Right lobe of liver (tissue), 6 donors: ENCODE measurements at regions not wholly inside any gene's neighbourhood (a gene's known extent, or its start where the extent isn't known, plus 50 kb on each side); places are given as distances from the start of the nearest gene placed in this dataset.
A peak's percentile ranks its signal among the peaks of the same experiment; 100 is the strongest.

Experiments
- ATAC-seq, 4 donors: fragments of 200-7000 bp; cut with Tn5 transposase; one replicate each; pipeline ENCODE4 v1.9.1; 2020; ENCODE audit warnings: mild to moderate bottlenecking in 4 of 4, moderate library complexity in 4 of 4
- DNase-seq, 3 donors: peaks; one replicate each; pipeline ENCODE4 v3.0.0-alpha.2; 2020
- H3K27ac ChIP-seq, 3 donors: fragments of 200-600 bp; one replicate each; pipeline ENCODE4 v1.8.0; 2022
- H3K27me3 ChIP-seq, 2 donors: fragments of 200-600 bp; one replicate each; pipeline ENCODE4 v1.8.0; 2022
- H3K36me3 ChIP-seq, 4 donors: fragments of 200-600 bp; sonication (generic) in 1 of 4; one replicate each; pipeline versions ENCODE4 v1.5.1 to v1.8.0; 2017 to 2022; ENCODE audit warnings: control low read depth in 1 of 4
- H3K4me1 ChIP-seq, 4 donors: fragments of 200-600 bp; sonication (generic) in 1 of 4; one replicate each; pipeline versions ENCODE4 v1.5.1 to v1.8.0; 2017 to 2022; ENCODE audit warnings: control low read depth in 1 of 4
- H3K4me3 ChIP-seq, 3 donors: fragments of 200-600 bp; one replicate each; pipeline ENCODE4 v1.8.0; 2022
- H3K9me3 ChIP-seq, 4 donors: fragments of 200-600 bp; sonication (generic) in 1 of 4; one replicate each; pipeline versions ENCODE4 v1.5.1 to v1.8.0; 2017 to 2022; ENCODE audit warnings: control low read depth in 1 of 4
- POLR2A ChIP-seq: fragments of 450-650 bp; IDR thresholded peaks from one replicate; pipeline ENCODE4 v1.6.1; 2017; ENCODE audit warnings: antibody characterized with exemption, mild to moderate bottlenecking
- WGBS: methylation state at CpG from one replicate; pipeline ENCODE4 v1.1.6; 2018; ENCODE audit warnings: low coverage, low lambda C conversion rate; ENCODE audit not compliant: insufficient coverage; ENCODE audit errors: missing lambda C conversion rate; 5-methylcytosine and 5-hydroxymethylcytosine counted together
- intact Hi-C, 2 donors: fragments of 100-400 bp; cut with DNase I; formaldehyde crosslinking; loops; one replicate each; pipeline versions ENCODE4 v1.11.2 to v1.14.1; 2022
- TF ChIP-seq, protein P1 (sequence below), 4 donors: fragments of 200-600 bp in 3 of 4; fragments of 450-650 bp in 1 of 4; IDR thresholded peaks; one replicate each; pipeline versions ENCODE4 v1.5.1 to v1.8.0; 2016 to 2022; ENCODE audit warnings: antibody characterized with exemption in 4 of 4, mild to moderate bottlenecking in 2 of 4
- donor health status: DM: no; HTN: yes; CAD: no.
- donor health status: DM: no; HTN: no; CAD: no.
- donor health status: DM: no; HTN: no; CAD: no.
- donor health status: DM: no; HTN: yes; CAD: no.
- donor health status: DM: no; HTN: yes; CAD: no.

- WGBS = 18% methylated on average over 5 of the region's 5 CpGs
- intact Hi-C loops = no loop called here
- DNase-seq = no peak
Observed at GRCh38 chr20:41895241-41896032, 277.3 kb upstream of the CHD6 start.

DNA sequence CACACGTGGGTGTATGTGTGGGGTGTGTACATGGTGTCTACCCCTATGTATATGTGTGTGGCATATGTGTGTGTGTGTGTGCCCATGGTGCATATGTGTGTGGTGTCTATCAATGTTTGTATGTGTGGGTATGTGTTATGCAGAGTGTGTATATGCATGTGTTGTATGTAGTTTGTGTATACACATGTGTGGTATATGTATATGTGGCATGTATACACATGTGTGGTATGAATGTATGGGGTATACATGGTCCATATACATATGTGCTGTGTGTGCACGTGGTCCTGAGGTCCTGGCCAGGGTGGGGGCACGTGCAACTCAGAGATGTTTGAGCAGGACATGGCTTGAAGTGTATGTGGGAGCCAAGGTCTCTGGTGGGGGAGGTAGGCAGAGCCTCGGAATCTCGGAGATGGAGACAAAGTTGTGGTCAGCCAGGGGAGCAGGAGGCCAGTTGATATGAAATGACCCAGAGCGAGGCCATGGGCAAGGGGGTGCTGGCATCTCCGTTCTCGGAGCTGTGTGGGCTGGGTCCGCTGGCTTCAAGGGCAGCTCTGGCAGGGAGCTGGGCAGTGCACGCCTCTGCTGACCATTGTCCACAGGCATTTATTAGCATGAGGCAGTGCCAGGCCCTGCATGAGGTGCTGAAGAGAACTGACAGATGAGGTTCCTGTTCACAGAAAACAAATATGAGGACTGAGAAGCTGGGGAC, 276.2 kb upstream of the CHD6 start:
- intact Hi-C loops = no loop called here
- Histone ChIP-seq H3K4me3 (no peak overlapping the region), H3K4me1 (no peaks in the 10 kb centered on the region), H3K27ac (no peak overlapping the region), H3K36me3 (no peaks in the 10 kb centered on the region), H3K27me3 (no peaks in the 10 kb centered on the region), H3K9me3 (no peaks in the 10 kb centered on the region)
- TF ChIP-seq, protein P1, sequence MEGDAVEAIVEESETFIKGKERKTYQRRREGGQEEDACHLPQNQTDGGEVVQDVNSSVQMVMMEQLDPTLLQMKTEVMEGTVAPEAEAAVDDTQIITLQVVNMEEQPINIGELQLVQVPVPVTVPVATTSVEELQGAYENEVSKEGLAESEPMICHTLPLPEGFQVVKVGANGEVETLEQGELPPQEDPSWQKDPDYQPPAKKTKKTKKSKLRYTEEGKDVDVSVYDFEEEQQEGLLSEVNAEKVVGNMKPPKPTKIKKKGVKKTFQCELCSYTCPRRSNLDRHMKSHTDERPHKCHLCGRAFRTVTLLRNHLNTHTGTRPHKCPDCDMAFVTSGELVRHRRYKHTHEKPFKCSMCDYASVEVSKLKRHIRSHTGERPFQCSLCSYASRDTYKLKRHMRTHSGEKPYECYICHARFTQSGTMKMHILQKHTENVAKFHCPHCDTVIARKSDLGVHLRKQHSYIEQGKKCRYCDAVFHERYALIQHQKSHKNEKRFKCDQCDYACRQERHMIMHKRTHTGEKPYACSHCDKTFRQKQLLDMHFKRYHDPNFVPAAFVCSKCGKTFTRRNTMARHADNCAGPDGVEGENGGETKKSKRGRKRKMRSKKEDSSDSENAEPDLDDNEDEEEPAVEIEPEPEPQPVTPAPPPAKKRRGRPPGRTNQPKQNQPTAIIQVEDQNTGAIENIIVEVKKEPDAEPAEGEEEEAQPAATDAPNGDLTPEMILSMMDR (IDR thresholded peaks at IDR 0.05) = no peak
- no peak for TF ChIP-seq POLR2A
- WGBS = 51% methylated on average over 4 of the region's 10 CpGs
- DNase-seq (no peak), ATAC-seq (peak in 1 of 4 donors; percentile 19)

More at GRCh38 chr20:41895241-41896032, 277.3 kb upstream of the CHD6 start:
- no peaks in the 10 kb centered on the region for H3K4me1 ChIP-seq
- no peak for ATAC-seq
- TF ChIP-seq, protein P1 (IDR thresholded peaks at IDR 0.05) = no peak
- TF ChIP-seq POLR2A = no peak
- H3K4me3 ChIP-seq = no peak overlapping the region
- no peaks in the 10 kb centered on the region for H3K27me3 ChIP-seq
- no peak overlapping the region for H3K27ac ChIP-seq
- H3K9me3 ChIP-seq = no peaks in the 10 kb centered on the region
- H3K36me3 ChIP-seq = no peaks in the 10 kb centered on the region

DNA sequence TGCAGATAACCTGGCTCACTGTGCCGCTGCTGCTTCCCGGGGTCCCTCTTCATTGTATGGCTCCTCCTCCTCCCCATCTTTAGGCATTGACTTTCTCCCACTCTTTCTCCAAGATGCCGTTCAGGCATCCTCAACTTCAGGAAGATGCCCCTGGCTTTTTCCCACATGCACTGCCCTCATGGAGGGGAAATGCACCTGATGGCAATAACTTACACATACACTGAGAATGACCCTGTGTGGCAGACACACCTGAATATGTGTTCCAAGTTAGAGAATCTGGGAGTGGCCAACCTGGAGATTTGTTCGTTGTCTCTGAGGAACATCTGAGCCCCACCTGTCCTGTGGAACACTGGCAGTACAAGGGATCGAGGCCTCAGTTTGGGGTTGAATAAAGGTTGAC, 273.9 kb upstream of the CHD6 start:
- H3K36me3 ChIP-seq = no peaks in the 10 kb centered on the region
- no peaks in the 10 kb centered on the region for H3K9me3 ChIP-seq
- DNase-seq (no peak), ATAC-seq (no peak)
- no peak overlapping the region for H3K4me3 ChIP-seq
- H3K27ac ChIP-seq = no peak overlapping the region
- WGBS = 42% methylated on average over 5 of the region's 5 CpGs
- H3K27me3 ChIP-seq = no peaks in the 10 kb centered on the region
- H3K4me1 ChIP-seq = no peaks in the 10 kb centered on the region
- intact Hi-C loops = no loop called here
- TF ChIP-seq POLR2A = no peak
- TF ChIP-seq, protein P1 (IDR thresholded peaks at IDR 0.05) = no peak

- no peaks in the 10 kb centered on the region for H3K27me3 ChIP-seq
- intact Hi-C loops = no loop called here
- TF ChIP-seq POLR2A = no peak
- TF ChIP-seq, protein P1 (IDR thresholded peaks at IDR 0.05) = no peak
- H3K4me1 ChIP-seq = no peaks in the 10 kb centered on the region
- H3K27ac ChIP-seq = no peak overlapping the region
- ATAC-seq (no peak), DNase-seq (no peak)
- H3K9me3 ChIP-seq = no peaks in the 10 kb centered on the region
- H3K36me3 ChIP-seq = no peaks in the 10 kb centered on the region
- no peak overlapping the region for H3K4me3 ChIP-seq
- WGBS = 29% methylated on average over 4 of the region's 4 CpGs
Observed at GRCh38 chr20:41889844-41890224, 271.7 kb upstream of the CHD6 start.
